Mesenchymal stem cell (in vitro differentiated cells and primary cell): ENCODE measurements at regions not wholly inside any gene's neighbourhood (a gene's known extent, or its start where the extent isn't known, plus 50 kb on each side); places are given as distances from the start of the nearest gene placed in this dataset.

ENCODE experiments used
- DNase-seq: peaks from one replicate; pipeline ENCODE4 v3.0.0-alpha.2; 2013
- H2AFZ ChIP-seq: one replicate; pipeline ENCODE4 v1.6.1; 2013; ENCODE audit warnings: low read depth, mild to moderate bottlenecking, control low read depth, inconsistent platforms, low read length, moderate library complexity
- H2AK5ac ChIP-seq: 2 replicates; pipeline ENCODE4 v1.6.1; 2013; ENCODE audit warnings: low read length, moderate library complexity, mild to moderate bottlenecking, inconsistent platforms; ENCODE audit not compliant: severe bottlenecking
- H2BK120ac ChIP-seq: one replicate; pipeline ENCODE4 v1.6.1; 2013; ENCODE audit warnings: low read depth, mild to moderate bottlenecking, inconsistent platforms, low read length, moderate library complexity
- H2BK12ac ChIP-seq, 2 experiments: one replicate each; pipeline ENCODE4 v1.6.1; 2013; ENCODE audit warnings: inconsistent platforms in 2 of 2, low read length in 2 of 2, mild to moderate bottlenecking in 2 of 2, moderate library complexity in 2 of 2, control low read depth in 1 of 2
- H2BK15ac ChIP-seq: one replicate; pipeline ENCODE4 v1.6.1; 2013; ENCODE audit warnings: mild to moderate bottlenecking, low read depth, inconsistent platforms; ENCODE audit not compliant: poor library complexity, severe bottlenecking
- H2BK5ac ChIP-seq: 2 replicates; pipeline ENCODE4 v1.6.1; 2013; ENCODE audit warnings: low read depth, mild to moderate bottlenecking, low read length, control low read depth, inconsistent platforms; ENCODE audit not compliant: poor library complexity, severe bottlenecking
- H3K14ac ChIP-seq, 2 experiments: one replicate each; pipeline ENCODE4 v1.6.1; 2013; ENCODE audit warnings: inconsistent platforms in 2 of 2, low read length in 2 of 2, control low read depth in 1 of 2, mild to moderate bottlenecking in 1 of 2, moderate library complexity in 1 of 2
- H3K18ac ChIP-seq, 2 experiments: one replicate each; pipeline ENCODE4 v1.6.1; 2013; ENCODE audit warnings: inconsistent platforms in 2 of 2, low read length in 2 of 2, control low read depth in 1 of 2, low read depth in 1 of 2, mild to moderate bottlenecking in 1 of 2
- H3K23ac ChIP-seq, 2 experiments: one replicate each; pipeline ENCODE4 v1.6.1; 2013; ENCODE audit warnings: inconsistent platforms in 2 of 2, low read length in 2 of 2, mild to moderate bottlenecking in 2 of 2, moderate library complexity in 2 of 2, control low read depth in 1 of 2
- H3K27ac ChIP-seq: 2 replicates; pipeline ENCODE4 v1.5.1; 2013; ENCODE audit warnings: mild to moderate bottlenecking, moderate library complexity, low read length, control low read depth, inconsistent platforms; ENCODE audit not compliant: poor library complexity, severe bottlenecking
- H3K27me3 ChIP-seq, 2 experiments: 2 replicates each; pipeline versions ENCODE4 v1.6.1 to v1.7.0; 2013; ENCODE audit warnings: low read length in 2 of 2, mild to moderate bottlenecking in 2 of 2, moderate library complexity in 2 of 2, control low read depth in 1 of 2, inconsistent platforms in 1 of 2; ENCODE audit not compliant: control insufficient read depth in 1 of 2, insufficient read depth in 1 of 2
- H3K36me3 ChIP-seq, 2 experiments: 2 replicates each; pipeline versions ENCODE4 v1.6.1 to v1.7.0; 2013; ENCODE audit warnings: low read length in 2 of 2, control low read depth in 1 of 2, inconsistent platforms in 1 of 2, low read depth in 1 of 2, mild to moderate bottlenecking in 1 of 2; ENCODE audit not compliant: insufficient read depth in 2 of 2, control insufficient read depth in 1 of 2
- H3K4ac ChIP-seq, 2 experiments: one replicate each; pipeline ENCODE4 v1.6.1; 2013; ENCODE audit warnings: inconsistent platforms in 2 of 2, low read length in 2 of 2, mild to moderate bottlenecking in 2 of 2, moderate library complexity in 2 of 2, control low read depth in 1 of 2, low read depth in 1 of 2
- H3K4me1 ChIP-seq: 2 replicates; pipeline ENCODE4 v1.6.1; 2013; ENCODE audit warnings: low read depth, low read length, control low read depth; ENCODE audit not compliant: control insufficient read depth, insufficient read depth
- H3K4me2 ChIP-seq: 2 replicates; pipeline ENCODE4 v1.6.1; 2013; ENCODE audit warnings: low read length, mild to moderate bottlenecking, inconsistent platforms; ENCODE audit not compliant: poor library complexity, severe bottlenecking
- H3K4me3 ChIP-seq, 2 experiments: 2 replicates each; pipeline versions ENCODE4 v1.5.1 to v1.7.0; 2013; ENCODE audit warnings: low read length in 2 of 2, mild to moderate bottlenecking in 2 of 2, control low read depth in 1 of 2, low read depth in 1 of 2; ENCODE audit not compliant: insufficient read depth in 1 of 2
- H3K79me1 ChIP-seq: replicated peaks from 2 replicates; pipeline ENCODE4 v1.6.1; 2013; ENCODE audit warnings: mild to moderate bottlenecking, control low read depth, low read length, inconsistent platforms; ENCODE audit not compliant: poor library complexity, severe bottlenecking
- H3K9ac ChIP-seq: 2 replicates; pipeline ENCODE4 v1.7.0; 2013; ENCODE audit warnings: mild to moderate bottlenecking, low read length, moderate library complexity
- H3K9me3 ChIP-seq: 2 replicates; pipeline ENCODE4 v1.7.0; 2013; ENCODE audit warnings: mild to moderate bottlenecking, low read length; ENCODE audit not compliant: control insufficient read depth
- H4K8ac ChIP-seq: one replicate; pipeline ENCODE4 v1.6.1; 2013; ENCODE audit warnings: inconsistent platforms, mild to moderate bottlenecking, low read length, moderate library complexity
- H4K91ac ChIP-seq: one replicate; pipeline ENCODE4 v1.6.1; 2013; ENCODE audit warnings: mild to moderate bottlenecking, low read length, inconsistent platforms
- WGBS: methylation state at CpG from one replicate; pipeline ENCODE4 v1.1.7; 2013; ENCODE audit warnings: mixed read lengths; 5-methylcytosine and 5-hydroxymethylcytosine counted together

DNA sequence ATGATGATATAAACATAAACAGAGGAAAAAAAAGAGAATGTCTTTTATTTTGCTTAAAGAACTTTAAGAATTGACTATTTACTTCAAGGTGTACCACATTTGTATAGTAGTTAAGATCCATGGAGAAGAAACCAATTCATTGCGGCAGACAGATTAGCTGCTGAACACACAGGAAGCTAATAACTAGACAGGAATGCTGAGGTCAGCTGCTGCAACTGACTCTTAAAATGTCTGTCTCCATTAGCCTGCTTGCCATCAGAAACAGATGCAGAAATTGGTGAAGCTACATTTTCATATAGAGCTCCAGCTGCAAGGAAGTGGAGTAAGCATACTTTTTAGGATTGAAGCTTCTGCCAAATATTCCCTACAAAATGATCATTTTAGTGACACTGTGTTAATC is 939.5 kb downstream of the EPHA7 start:
- Histone ChIP-seq H3K14ac (no peak overlapping the region), H3K18ac (no peak overlapping the region), H2AFZ (no peak overlapping the region), H4K8ac (no peak overlapping the region), H3K79me1 (no peaks in the 10 kb centered on the region), H3K4ac (no peak overlapping the region), H3K36me3 (no peaks in the 10 kb centered on the region), H2BK120ac (no peak overlapping the region), H2BK5ac (no peak overlapping the region), H3K4me2 (no peak overlapping the region), H2BK15ac (no peak overlapping the region), H2BK12ac (no peak overlapping the region), H2AK5ac (no peak overlapping the region), H4K91ac (no peak overlapping the region), H3K23ac (no peak overlapping the region), H3K27ac (no peak overlapping the region), H3K4me1 (peaks cover 1% of the 10 kb centered on the region), H3K27me3 (no peaks in the 10 kb centered on the region), H3K9ac (no peak overlapping the region), H3K4me3 (no peak overlapping the region), H3K9me3 (no peaks in the 10 kb centered on the region)
- DNase-seq: peak; percentile 63
- 0% methylated on average over 1 of the region's 1 CpG for WGBS

DNA sequence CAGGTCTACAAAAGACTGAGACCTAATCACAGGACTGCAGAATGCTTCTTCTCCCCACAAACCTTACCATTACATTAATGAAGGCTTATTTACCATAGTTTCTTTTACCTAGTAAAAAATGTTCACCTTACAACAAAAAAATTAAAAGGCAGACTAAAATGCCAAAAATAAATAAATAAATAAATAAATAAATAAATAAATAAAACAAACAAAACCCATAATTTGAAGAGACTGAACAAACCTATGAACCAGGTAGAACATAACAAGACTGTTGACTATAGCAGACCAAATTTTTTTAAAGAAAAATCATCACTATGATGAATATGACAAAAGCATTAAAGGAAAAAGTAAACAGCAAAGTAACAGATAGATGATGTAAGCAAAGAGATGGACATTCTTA is 946.3 kb downstream of the EPHA7 start:
- no peaks in the 10 kb centered on the region for H3K27me3 ChIP-seq
- DNase-seq: no peak
- no peak overlapping the region for H2AK5ac ChIP-seq
- no peak overlapping the region for H2BK12ac ChIP-seq
- H4K91ac ChIP-seq: no peak overlapping the region
- no peak overlapping the region for H3K18ac ChIP-seq
- no peak overlapping the region for H3K4me3 ChIP-seq
- no peak overlapping the region for H3K4me2 ChIP-seq
- H3K4ac ChIP-seq: no peak overlapping the region
- H3K14ac ChIP-seq: no peak overlapping the region
- no peaks in the 10 kb centered on the region for H3K4me1 ChIP-seq
- H2AFZ ChIP-seq: no peak overlapping the region
- peaks cover 12% of the 10 kb centered on the region for H3K9me3 ChIP-seq
- no peak overlapping the region for H4K8ac ChIP-seq
- H3K23ac ChIP-seq: no peak overlapping the region
- H3K27ac ChIP-seq: no peak overlapping the region
- H2BK15ac ChIP-seq: no peak overlapping the region
- H3K36me3 ChIP-seq: no peaks in the 10 kb centered on the region
- no peak overlapping the region for H2BK5ac ChIP-seq
- no peaks in the 10 kb centered on the region for H3K79me1 ChIP-seq
- H3K9ac ChIP-seq: no peak overlapping the region
- no peak overlapping the region for H2BK120ac ChIP-seq

DNA sequence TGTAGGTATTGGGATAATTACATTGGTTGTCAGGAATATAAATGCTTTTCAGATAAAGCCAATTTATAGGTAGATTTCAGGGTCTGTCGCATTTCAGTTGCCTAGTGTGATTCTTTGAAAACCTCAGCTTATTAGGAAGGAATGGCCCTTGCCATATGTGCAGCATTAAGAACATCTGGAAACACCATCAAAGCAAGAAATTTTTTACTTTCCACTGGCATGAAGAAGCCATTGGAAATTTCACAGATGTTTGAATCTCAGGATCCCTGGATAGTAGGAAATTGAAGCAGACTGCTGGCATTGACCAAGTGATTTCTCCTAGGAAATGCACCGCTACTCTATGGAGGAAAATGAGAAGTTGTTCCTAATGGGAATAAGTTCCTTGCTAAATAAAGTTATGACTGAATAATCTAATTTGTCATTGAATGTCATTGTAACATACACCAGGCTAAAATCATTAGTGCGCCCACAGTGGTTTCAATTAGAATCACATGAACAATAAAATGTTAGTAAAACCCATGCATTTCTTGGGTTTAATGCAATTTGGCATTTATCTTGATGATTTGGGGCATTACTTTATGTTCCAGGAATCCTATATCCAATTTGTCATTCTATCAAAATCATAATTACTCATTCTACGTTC is 950.1 kb downstream of the EPHA7 start:
- no peak overlapping the region for H3K23ac ChIP-seq
- no peak for DNase-seq
- H3K79me1 ChIP-seq: no peaks in the 10 kb centered on the region
- no peaks in the 10 kb centered on the region for H3K27me3 ChIP-seq
- no peak overlapping the region for H3K4me2 ChIP-seq
- no peak overlapping the region for H4K91ac ChIP-seq
- H3K9me3 ChIP-seq: peaks cover 14% of the 10 kb centered on the region
- H4K8ac ChIP-seq: no peak overlapping the region
- no peak overlapping the region for H3K18ac ChIP-seq
- no peak overlapping the region for H3K9ac ChIP-seq
- no peaks in the 10 kb centered on the region for H3K4me1 ChIP-seq
- no peak overlapping the region for H3K4ac ChIP-seq
- H2AK5ac ChIP-seq: no peak overlapping the region
- no peak overlapping the region for H2BK5ac ChIP-seq
- no peak overlapping the region for H3K27ac ChIP-seq
- no peaks in the 10 kb centered on the region for H3K36me3 ChIP-seq
- H2BK15ac ChIP-seq: no peak overlapping the region
- no peak overlapping the region for H2AFZ ChIP-seq
- 100% methylated on average over 1 of the region's 4 CpGs for WGBS
- no peak overlapping the region for H2BK120ac ChIP-seq
- H3K4me3 ChIP-seq: no peak overlapping the region
- H3K14ac ChIP-seq: no peak overlapping the region
- H2BK12ac ChIP-seq: no peak overlapping the region

DNA sequence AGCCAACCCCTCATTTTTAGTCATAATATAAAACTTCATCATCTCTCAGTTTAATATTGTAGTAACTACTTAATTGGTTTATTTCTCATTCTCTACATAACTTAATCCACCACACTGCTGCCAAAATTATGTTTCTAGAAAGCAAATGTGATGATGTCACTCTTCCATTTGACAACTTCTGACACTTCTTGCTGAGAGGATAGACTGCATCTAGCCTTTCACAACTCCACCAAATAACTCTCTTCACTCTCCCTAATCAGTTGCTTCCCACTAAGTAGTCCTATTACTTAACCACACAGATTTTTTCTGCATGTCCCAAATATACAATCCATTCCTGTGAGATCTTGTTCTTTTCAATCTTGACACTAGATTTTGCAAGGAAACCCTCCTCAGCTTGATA is 951.3 kb downstream of the EPHA7 start:
- Histone ChIP-seq H2BK12ac (no peak overlapping the region), H3K4me2 (no peak overlapping the region), H4K8ac (no peak overlapping the region), H3K4me1 (no peaks in the 10 kb centered on the region), H3K9me3 (peaks cover 14% of the 10 kb centered on the region), H3K27me3 (no peaks in the 10 kb centered on the region), H2AK5ac (no peak overlapping the region), H3K23ac (no peak overlapping the region), H3K79me1 (no peaks in the 10 kb centered on the region), H3K4ac (no peak overlapping the region), H2BK15ac (no peak overlapping the region), H3K4me3 (no peak overlapping the region), H3K27ac (no peak overlapping the region), H2AFZ (no peak overlapping the region), H2BK5ac (no peak overlapping the region), H2BK120ac (no peak overlapping the region), H3K36me3 (no peaks in the 10 kb centered on the region), H3K18ac (no peak overlapping the region), H3K14ac (no peak overlapping the region), H3K9ac (no peak overlapping the region), H4K91ac (no peak overlapping the region)
- DNase-seq: peak; percentile 32
